ENCODE measurements at regions not wholly inside any gene's neighbourhood (a gene's known extent, or its start where the extent isn't known, plus 50 kb on each side); places are given as distances from the start of the nearest gene placed in this dataset.
A peak's percentile ranks its signal among the peaks of the same experiment; 100 is the strongest.

DNA sequence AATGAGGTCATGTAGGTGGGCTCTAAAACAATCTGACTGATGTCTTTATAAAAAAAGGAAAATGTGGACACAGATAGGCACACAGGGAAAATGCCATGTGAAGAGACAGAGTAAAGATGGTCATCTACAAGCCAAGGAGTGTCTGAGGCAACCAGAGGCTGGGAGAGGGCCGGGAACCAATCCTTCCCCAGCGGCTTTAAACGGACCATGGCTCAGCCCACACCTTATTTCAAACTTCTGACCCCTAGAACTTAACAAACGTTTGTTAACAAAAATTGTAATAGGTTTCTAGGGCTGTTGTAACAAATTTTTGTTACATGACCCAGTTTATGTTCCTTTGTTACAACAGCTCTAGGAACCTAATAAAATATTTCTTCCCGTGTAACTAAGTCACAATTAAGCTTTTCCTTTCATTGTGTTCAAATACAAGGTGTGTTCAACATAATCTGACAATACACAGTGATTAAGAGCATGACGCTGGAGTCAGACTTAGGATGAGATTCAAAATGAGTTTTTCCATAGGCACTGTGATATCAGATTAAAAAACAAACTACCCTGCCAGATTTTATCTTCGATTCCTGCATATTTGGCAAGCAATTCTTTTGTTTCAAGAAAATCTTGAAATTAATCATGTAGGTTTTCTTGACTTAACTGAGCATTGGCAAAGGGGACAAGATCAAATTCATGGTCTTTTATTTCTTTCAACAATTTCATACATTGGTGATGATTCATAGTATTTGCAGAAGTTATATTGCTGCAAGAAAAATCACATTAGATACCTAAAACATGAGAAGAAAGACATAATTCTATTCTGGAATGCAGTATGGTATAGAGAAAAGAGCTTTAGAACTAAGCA is 169.5 kb upstream of the RIPOR2 start:
- Histone ChIP-seq H3K4me3 (ENCODE audit: insufficient read depth, low read depth, low read length) (no peak overlapping the region), H3K4ac (ENCODE audit: low read depth, low read length) (no peak overlapping the region), H2BK20ac (ENCODE audit: low read depth, low read length) (no peak overlapping the region), H4K91ac (ENCODE audit: insufficient read depth, low read depth, low read length) (no peak overlapping the region), H2AFZ (replicated peaks; ENCODE audit: low read length, poor library complexity) (no peak overlapping the region), H3K36me3 (ENCODE audit: control insufficient read depth, insufficient read depth, low read length) (no peaks in the 10 kb centered on the region), H3K27me3 (ENCODE audit: control insufficient read depth, insufficient read depth, low read length) (no peaks in the 10 kb centered on the region), H3K79me1 (ENCODE audit: low read depth in 1 of 2, low read length in 2 of 2) (no peaks in the 10 kb centered on the region), H2AK9ac (replicated peaks; ENCODE audit: low read depth, low read length, poor library complexity) (no peak overlapping the region), H3K18ac (ENCODE audit: low read depth, low read length) (no peak overlapping the region), H2AK5ac (ENCODE audit: low read depth, low read length) (no peak overlapping the region), H4K20me1 (ENCODE audit: insufficient read depth, low read length) (no peaks in the 10 kb centered on the region), H3K4me2 (ENCODE audit: low read depth, low read length) (no peak overlapping the region), H4K8ac (ENCODE audit: low read depth in 2 of 2, low read length in 2 of 2) (no peak overlapping the region), H3K27ac (ENCODE audit: insufficient read depth, low read length) (no peak overlapping the region), H3K56ac (ENCODE audit: extremely low read depth, insufficient read depth, low read length) (no peak overlapping the region), H3K23ac (ENCODE audit: low read depth, low read length) (no peak overlapping the region), H2BK5ac (ENCODE audit: low read depth, low read length, poor library complexity, severe bottlenecking) (no peak overlapping the region), H2BK15ac (ENCODE audit: low read depth, low read length) (no peak overlapping the region), H3K9me1 (ENCODE audit: insufficient read depth, low read length) (no peaks in the 10 kb centered on the region), H3K4me1 (ENCODE audit: control insufficient read depth, insufficient read depth, low read length) (no peaks in the 10 kb centered on the region; the same call in 1 of the 2 replicates), H3K14ac (replicated peaks; ENCODE audit: low read depth, low read length) (no peak overlapping the region), H3K9ac (ENCODE audit: low read depth, low read length) (no peak overlapping the region), H3K9me3 (ENCODE audit: control insufficient read depth, insufficient read depth, low read length) (no peaks in the 10 kb centered on the region), H4K5ac (ENCODE audit: low read depth, low read length) (no peak overlapping the region), H2BK120ac (ENCODE audit: low read depth, low read length) (no peak overlapping the region)
- in situ Hi-C loops (cut with MboI; ENCODE audit: low sequenced_read_pairs): no loop called here
- TF ChIP-seq, protein P1, sequence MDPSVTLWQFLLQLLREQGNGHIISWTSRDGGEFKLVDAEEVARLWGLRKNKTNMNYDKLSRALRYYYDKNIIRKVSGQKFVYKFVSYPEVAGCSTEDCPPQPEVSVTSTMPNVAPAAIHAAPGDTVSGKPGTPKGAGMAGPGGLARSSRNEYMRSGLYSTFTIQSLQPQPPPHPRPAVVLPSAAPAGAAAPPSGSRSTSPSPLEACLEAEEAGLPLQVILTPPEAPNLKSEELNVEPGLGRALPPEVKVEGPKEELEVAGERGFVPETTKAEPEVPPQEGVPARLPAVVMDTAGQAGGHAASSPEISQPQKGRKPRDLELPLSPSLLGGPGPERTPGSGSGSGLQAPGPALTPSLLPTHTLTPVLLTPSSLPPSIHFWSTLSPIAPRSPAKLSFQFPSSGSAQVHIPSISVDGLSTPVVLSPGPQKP (IDR thresholded peaks at IDR 0.05; ENCODE audit: borderline replicate concordance, low read depth, low read length): no peak
- TF ChIP-seq CEBPB (IDR thresholded peaks at IDR 0.05; ENCODE audit: low read depth, low read length): no peak
- no peak for TF ChIP-seq MAFK (IDR thresholded peaks at IDR 0.05; ENCODE audit: low read depth, low read length)
- no peak for TF ChIP-seq SMC3 (IDR thresholded peaks at IDR 0.05; ENCODE audit: low read depth, low read length)
- no peak for TF ChIP-seq POLR2A (IDR thresholded peaks at IDR 0.05; ENCODE audit: low read depth, low read length)
- no peak for TF ChIP-seq BHLHE40 (IDR thresholded peaks at IDR 0.05; ENCODE audit: low read depth, low read length)
- no peak for TF ChIP-seq MAZ (IDR thresholded peaks at IDR 0.05; ENCODE audit: borderline replicate concordance, low read depth, low read length)
- no peak for TF ChIP-seq CTCF (conservative IDR thresholded peaks at IDR 0.05; ENCODE audit: low read depth, low read length)
- TF ChIP-seq CHD1 (IDR thresholded peaks at IDR 0.05; ENCODE audit: low read depth, low read length): no peak
- TF ChIP-seq RFX5 (IDR thresholded peaks at IDR 0.05; ENCODE audit: low read depth, low read length): no peak
- no peak for TF ChIP-seq FOS (IDR thresholded peaks at IDR 0.05; ENCODE audit: low read depth, low read length)
- TF ChIP-seq USF2 (IDR thresholded peaks at IDR 0.05; ENCODE audit: low read depth, low read length): no peak
- TF ChIP-seq NFE2L2 (IDR thresholded peaks at IDR 0.05; ENCODE audit: low read depth, low read length): no peak
- no CpG with 5 or more reads among the region's 7 CpGs for WGBS, 2 experiments (ENCODE audit: extremely low coverage in 2 of 2, insufficient read length in 1 of 2)
- intact Hi-C loops (cut with micrococcal nuclease): no loop called here
- BruUV-seq (replicated peaks): no TSS peak
- DNase-seq (peak; percentile 18), ATAC-seq (ENCODE audit: low read depth) (peak; percentile 35)
- CTCF ChIA-PET: interaction anchor here (1.3 kb wide), 1 partner anchor 444 kb away, joined by 3 read pairs; no protein-coding TSS in a partner anchor
- POLR2A ChIA-PET (ENCODE audit: unreplicated experiment): no interaction called here
- dilution Hi-C loops (cut with HindIII; ENCODE audit: low sequenced_read_pairs, unreplicated experiment): no loop called here

Data from IMR-90 (cell line).